Stomach (tissue), 8 donors: ENCODE measurements at regions not wholly inside any gene's neighbourhood (a gene's known extent, or its start where the extent isn't known, plus 50 kb on each side); places are given as distances from the start of the nearest gene placed in this dataset.
A peak's percentile ranks its signal among the peaks of the same experiment; 100 is the strongest.

Experiments
- DNase-seq, 2 donors: peaks; one replicate each; pipeline versions ENCODE4 v3.0.0 to v3.0.0-alpha.2; 2013 to 2019
- H3K27ac ChIP-seq, 5 donors: fragments of 200-600 bp in 4 of 5; sonication (generic) in 4 of 5; one replicate each; pipeline ENCODE4 v1.5.1; 2013 to 2019; ENCODE audit warnings: mild to moderate bottlenecking in 1 of 5, moderate library complexity in 1 of 5
- H3K27me3 ChIP-seq, 3 donors: fragments of 200-600 bp; sonication (generic); one replicate each; pipeline ENCODE4 v1.5.1; 2017 to 2019; ENCODE audit warnings: mixed run types in 1 of 3
- H3K36me3 ChIP-seq, 4 donors: fragments of 200-600 bp; sonication (generic); 1 replicate in 3 of 4; 2 replicates in 1 of 4; pipeline ENCODE4 v1.5.1; 2016 to 2019
- H3K4me1 ChIP-seq, 4 donors: fragments of 200-600 bp; sonication (generic); one replicate each; pipeline ENCODE4 v1.5.1; 2016 to 2019
- H3K4me3 ChIP-seq, 4 donors: fragments of 200-600 bp; sonication (generic) in 3 of 4; one replicate each; pipeline ENCODE4 v1.5.1; 2016 to 2019; ENCODE audit warnings: mild to moderate bottlenecking in 1 of 4
- H3K9me3 ChIP-seq, 4 donors: fragments of 200-600 bp; sonication (generic); one replicate each; pipeline ENCODE4 v1.5.1; 2016 to 2019
- CTCF ChIP-seq, 7 experiments: fragments of 450-650 bp in 4 of 7; fragments of 200-600 bp in 3 of 7; sonication (generic) in 3 of 7; IDR thresholded peaks; one replicate each; pipeline ENCODE4 v1.5.1; 2016 to 2019; ENCODE audit warnings: antibody characterized with exemption in 7 of 7, control low read depth in 2 of 7, mild to moderate bottlenecking in 1 of 7
- EP300 ChIP-seq: sonication (generic); formaldehyde crosslinking; IDR thresholded peaks from one replicate; pipeline ENCODE4 v1.6.1; 2017; ENCODE audit warnings: antibody characterized with exemption
- POLR2A ChIP-seq, 4 donors: fragments of 450-650 bp; IDR thresholded peaks; one replicate each; pipeline ENCODE4 v1.6.1; 2016; ENCODE audit warnings: antibody characterized with exemption in 4 of 4, control low read depth in 2 of 4, mild to moderate bottlenecking in 1 of 4, moderate library complexity in 1 of 4
- POLR2AphosphoS5 ChIP-seq, 3 donors: sonication (generic); formaldehyde crosslinking; IDR thresholded peaks; one replicate each; pipeline ENCODE4 v1.6.1; 2016; ENCODE audit warnings: antibody characterized with exemption in 3 of 3
- WGBS, 5 donors: extraction: QIAGEN DNeasy Blood & Tissue Kit in 3 of 5; methylation state at CpG; one replicate each; pipeline versions ENCODE4 v1.1.5 to v1.1.7; 2013 to 2018; 5-methylcytosine and 5-hydroxymethylcytosine counted together
- intact Hi-C: fragments of 100-400 bp; cut with DNase I; formaldehyde crosslinking; loops from one replicate; pipeline ENCODE4 v1.15.1; 2023; ENCODE audit warnings: low total_unique reads
- donor health status: healthy with polysubstance abuse.
- donor health status: Bipolar disorder and iron deficiency.
- donor health status: healthy.

- H3K27me3 ChIP-seq: peaks cover 0 to 17% (median 6%) of the 10 kb centered on the region in 3 donors
- no peaks in the 10 kb centered on the region for H3K36me3 ChIP-seq
- H3K27ac ChIP-seq: peak overlapping the region in 2 of 5 donors; percentile 11 to 20
- 76 to 87% (median 85%) methylated on average over 15 of the region's 15 CpGs for WGBS, 5 donors
- TF ChIP-seq EP300: no peak
- TF ChIP-seq CTCF (IDR thresholded peaks at IDR 0.05): no peak
- no peak for TF ChIP-seq POLR2A (IDR thresholded peaks at IDR 0.05)
- no peak for TF ChIP-seq POLR2AphosphoS5 (IDR thresholded peaks at IDR 0.05)
- intact Hi-C loops: no loop called here
- H3K4me3 ChIP-seq: no peak overlapping the region
- H3K4me1 ChIP-seq: peaks cover 0 to 11% (median 5%) of the 10 kb centered on the region in 4 donors
- H3K9me3 ChIP-seq: no peaks in the 10 kb centered on the region
- no peak for DNase-seq
Measured at GRCh38 chr9:134223591-134224122, 59.3 kb upstream of the RNU6ATAC start.

- Histone ChIP-seq H3K27me3 (peaks cover 0 to 22% (median 6%) of the 10 kb centered on the region in 3 donors), H3K9me3 (no peaks in the 10 kb centered on the region), H3K27ac (no peak overlapping the region), H3K4me3 (no peak overlapping the region), H3K4me1 (peaks cover 0 to 11% (median 5%) of the 10 kb centered on the region in 4 donors), H3K36me3 (no peaks in the 10 kb centered on the region)
- intact Hi-C loops: no loop called here
- no peak for DNase-seq
- no peak for TF ChIP-seq POLR2AphosphoS5 (IDR thresholded peaks at IDR 0.05)
- no peak for TF ChIP-seq POLR2A (IDR thresholded peaks at IDR 0.05)
- WGBS, 5 donors: 74 to 83% (median 77%) methylated on average over 9 of the region's 9 CpGs
Measured at GRCh38 chr9:134224127-134224526, 59.8 kb upstream of the RNU6ATAC start.

GRCh38 chr9:134224567-134225093 lies 60.3 kb upstream of the RNU6ATAC start:
- H3K4me1 ChIP-seq: peaks cover 0 to 11% (median 5%) of the 10 kb centered on the region in 4 donors
- no peak for TF ChIP-seq POLR2A (IDR thresholded peaks at IDR 0.05)
- no peak for TF ChIP-seq CTCF (IDR thresholded peaks at IDR 0.05)
- TF ChIP-seq POLR2AphosphoS5 (IDR thresholded peaks at IDR 0.05): no peak
- no peak for TF ChIP-seq EP300
- no peaks in the 10 kb centered on the region for H3K9me3 ChIP-seq
- no peak overlapping the region for H3K4me3 ChIP-seq
- H3K27ac ChIP-seq: no peak overlapping the region
- no peak for DNase-seq
- WGBS, 5 donors: 66 to 86% (median 83%) methylated on average over 4 to 9 of the region's 9 CpGs
- H3K27me3 ChIP-seq: peaks cover 0 to 24% (median 6%) of the 10 kb centered on the region in 3 donors
- no peaks in the 10 kb centered on the region for H3K36me3 ChIP-seq
- intact Hi-C loops: no loop called here

GRCh38 chr9:134225186-134225585 lies 60.8 kb upstream of the RNU6ATAC start:
- Histone ChIP-seq H3K27ac (no peak overlapping the region), H3K36me3 (no peaks in the 10 kb centered on the region), H3K4me3 (no peak overlapping the region), H3K4me1 (peaks cover 0 to 16% (median 8%) of the 10 kb centered on the region in 4 donors), H3K9me3 (no peaks in the 10 kb centered on the region), H3K27me3 (peaks cover 0 to 24% (median 6%) of the 10 kb centered on the region in 3 donors)
- DNase-seq: no peak
- 68 to 94% (median 73%) methylated on average over 2 to 8 of the region's 8 CpGs for whole genome bisulfite sequencing, 5 donors
- no peak for TF ChIP-seq EP300
- no peak for TF ChIP-seq POLR2AphosphoS5 (IDR thresholded peaks at IDR 0.05)
- TF ChIP-seq CTCF (IDR thresholded peaks at IDR 0.05): no peak
- TF ChIP-seq POLR2A (IDR thresholded peaks at IDR 0.05): no peak
- intact Hi-C loops: no loop called here

- Histone ChIP-seq H3K36me3 (no peaks in the 10 kb centered on the region), H3K4me1 (peaks cover 6 to 22% (median 14%) of the 10 kb centered on the region in 4 donors), H3K4me3 (no peak overlapping the region), H3K9me3 (no peaks in the 10 kb centered on the region), H3K27me3 (peaks cover 0 to 24% (median 6%) of the 10 kb centered on the region in 3 donors), H3K27ac (peak overlapping the region in 1 of 5 donors; percentile 14)
- intact Hi-C loops: no loop called here
- 67 to 81% (median 69%) methylated on average over 6 to 7 of the region's 7 CpGs for WGBS, 5 donors
- no peak for DNase-seq
- TF ChIP-seq CTCF (IDR thresholded peaks at IDR 0.05): no peak
- no peak for TF ChIP-seq POLR2A (IDR thresholded peaks at IDR 0.05)
Measured at GRCh38 chr9:134225816-134226215, 61.5 kb upstream of the RNU6ATAC start.
